GM18517 (cell line): ENCODE measurements at regions not wholly inside any gene's neighbourhood (a gene's known extent, or its start where the extent isn't known, plus 50 kb on each side); places are given as distances from the start of the nearest gene placed in this dataset.
"Not testable (repeated sequence)": the region's sequence is repeated elsewhere in the genome, so short reads cannot be mapped to it uniquely, and the experiment has no call there.

Experiments used
- ATAC-seq: cut with Tn5 transposase; IDR thresholded peaks from one replicate; pipeline ENCODE4 v1.9.1; 2021; ENCODE audit warnings: mild to moderate bottlenecking, moderate library complexity; ENCODE audit not compliant: unreplicated experiment

GRCh38 chr19:28638445-28638844 lies 574.5 kb downstream of the UQCRFS1 start:
- ATAC-seq = no peak

- ATAC-seq = no peak
These were observed 576.2 kb downstream of the UQCRFS1 start for GRCh38 chr19:28636706-28637105.

- ATAC-seq = no peak
These were observed 576.8 kb downstream of the UQCRFS1 start for GRCh38 chr19:28636016-28636629.

- no peak for ATAC-seq
These were observed 578.1 kb downstream of the UQCRFS1 start for GRCh38 chr19:28634837-28635236.

- ATAC-seq = no peak
These were observed 579.0 kb downstream of the UQCRFS1 start for GRCh38 chr19:28634019-28634328.

GRCh38 chr19:28633319-28634018 lies 579.5 kb downstream of the UQCRFS1 start:
- no peak for ATAC-seq

- no peak for ATAC-seq
These were observed 580.4 kb downstream of the UQCRFS1 start for GRCh38 chr19:28632371-28633080.

GRCh38 chr19:28631961-28632360 lies 581.0 kb downstream of the UQCRFS1 start:
- ATAC-seq = no peak

GRCh38 chr19:28627669-28628068 lies 585.3 kb downstream of the UQCRFS1 start:
- no peak for ATAC-seq

- not testable (repeated sequence) for ATAC-seq
These were observed 586.5 kb downstream of the UQCRFS1 start for GRCh38 chr19:28626407-28626806.

GRCh38 chr19:28619816-28620429 lies 593.0 kb downstream of the UQCRFS1 start:
- no peak for ATAC-seq

GRCh38 chr19:28618504-28618903 lies 594.4 kb downstream of the UQCRFS1 start:
- ATAC-seq = no peak

GRCh38 chr19:28615966-28616365 lies 597.0 kb downstream of the UQCRFS1 start:
- ATAC-seq = no peak

- no peak for ATAC-seq
These were observed 597.4 kb downstream of the UQCRFS1 start for GRCh38 chr19:28615546-28615916.

- no peak for ATAC-seq
These were observed 598.1 kb downstream of the UQCRFS1 start for GRCh38 chr19:28614634-28615545.

- no peak for ATAC-seq
These were observed 600.6 kb downstream of the UQCRFS1 start for GRCh38 chr19:28612275-28612769.

GRCh38 chr19:28611227-28611914 lies 601.6 kb downstream of the UQCRFS1 start:
- not testable (repeated sequence) for ATAC-seq

- no peak for ATAC-seq
These were observed 602.2 kb downstream of the UQCRFS1 start for GRCh38 chr19:28610731-28611130.

- ATAC-seq = no peak
These were observed 603.0 kb downstream of the UQCRFS1 start for GRCh38 chr19:28609944-28610343.
